HFFc6 (cell line): ENCODE measurements at regions not wholly inside any gene's neighbourhood (a gene's known extent, or its start where the extent isn't known, plus 50 kb on each side); places are given as distances from the start of the nearest gene placed in this dataset.
A peak's percentile ranks its signal among the peaks of the same experiment; 100 is the strongest.

Experiments
- DNase-seq: peaks from one replicate; pipeline ENCODE4 v3.0.0-alpha.2; 2018
- H3K27ac Mint-ChIP-seq: 2 replicates; pipeline ENCODE4 v1.8.0; 2020; ENCODE audit warnings: mild to moderate bottlenecking, mixed read lengths
- H3K27me3 Mint-ChIP-seq: 2 replicates; pipeline ENCODE4 v1.8.0; 2021; ENCODE audit warnings: mild to moderate bottlenecking, moderate library complexity, mixed read lengths; ENCODE audit not compliant: insufficient read depth
- H3K36me3 Mint-ChIP-seq: 2 replicates; pipeline ENCODE4 v1.8.0; 2021; ENCODE audit warnings: low read depth, mixed read lengths
- H3K4me1 Mint-ChIP-seq: 2 replicates; pipeline ENCODE4 v1.8.0; 2020; ENCODE audit warnings: low read depth, mixed read lengths
- H3K4me3 Mint-ChIP-seq: 2 replicates; pipeline ENCODE4 v1.8.0; 2020; ENCODE audit warnings: mild to moderate bottlenecking, moderate library complexity, mixed read lengths
- H3K9me3 Mint-ChIP-seq: 2 replicates; pipeline ENCODE4 v1.8.0; 2020; ENCODE audit warnings: mild to moderate bottlenecking, mixed read lengths
- TF ChIP-seq, protein P1 (sequence below): fragments of 200-600 bp; sonication (generic); IDR thresholded peaks from 2 replicates; pipeline ENCODE4 v1.5.0; 2021; ENCODE audit warnings: antibody characterized with exemption, mild to moderate bottlenecking

DNA sequence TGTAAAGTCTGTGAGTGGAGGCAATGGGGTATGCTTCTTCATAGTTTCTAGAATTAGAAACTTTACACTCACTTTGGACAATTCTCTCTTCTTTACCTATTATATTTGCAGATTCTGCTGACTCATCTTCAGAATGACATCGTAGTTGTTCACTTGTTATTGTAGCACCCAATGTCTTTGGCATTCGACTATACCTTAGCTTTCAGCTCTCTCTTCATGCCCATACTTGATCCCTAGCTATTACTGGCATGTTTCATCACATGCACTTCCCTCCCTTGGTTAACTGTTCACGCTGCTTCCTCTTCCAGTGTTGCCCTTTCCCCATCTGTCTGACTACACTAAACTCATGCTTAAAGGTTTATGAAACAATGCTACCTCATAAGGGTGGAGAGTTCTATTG is 298.1 kb upstream of the TCF21 start:
- Mint-ChIP-seq H3K9me3 (no peaks in the 10 kb centered on the region), H3K4me3 (no peak overlapping the region), H3K36me3 (0 out of 2 replicates have a peak, but pooled peaks cover 4% of the 10 kb centered on the region), H3K27me3 (no peaks in the 10 kb centered on the region), H3K4me1 (peaks cover 76% of the 10 kb centered on the region), H3K27ac (peak overlapping the region; percentile 73)
- TF ChIP-seq, protein P1, sequence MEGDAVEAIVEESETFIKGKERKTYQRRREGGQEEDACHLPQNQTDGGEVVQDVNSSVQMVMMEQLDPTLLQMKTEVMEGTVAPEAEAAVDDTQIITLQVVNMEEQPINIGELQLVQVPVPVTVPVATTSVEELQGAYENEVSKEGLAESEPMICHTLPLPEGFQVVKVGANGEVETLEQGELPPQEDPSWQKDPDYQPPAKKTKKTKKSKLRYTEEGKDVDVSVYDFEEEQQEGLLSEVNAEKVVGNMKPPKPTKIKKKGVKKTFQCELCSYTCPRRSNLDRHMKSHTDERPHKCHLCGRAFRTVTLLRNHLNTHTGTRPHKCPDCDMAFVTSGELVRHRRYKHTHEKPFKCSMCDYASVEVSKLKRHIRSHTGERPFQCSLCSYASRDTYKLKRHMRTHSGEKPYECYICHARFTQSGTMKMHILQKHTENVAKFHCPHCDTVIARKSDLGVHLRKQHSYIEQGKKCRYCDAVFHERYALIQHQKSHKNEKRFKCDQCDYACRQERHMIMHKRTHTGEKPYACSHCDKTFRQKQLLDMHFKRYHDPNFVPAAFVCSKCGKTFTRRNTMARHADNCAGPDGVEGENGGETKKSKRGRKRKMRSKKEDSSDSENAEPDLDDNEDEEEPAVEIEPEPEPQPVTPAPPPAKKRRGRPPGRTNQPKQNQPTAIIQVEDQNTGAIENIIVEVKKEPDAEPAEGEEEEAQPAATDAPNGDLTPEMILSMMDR, result no peak
- peak; percentile 14 for DNase-seq

DNA sequence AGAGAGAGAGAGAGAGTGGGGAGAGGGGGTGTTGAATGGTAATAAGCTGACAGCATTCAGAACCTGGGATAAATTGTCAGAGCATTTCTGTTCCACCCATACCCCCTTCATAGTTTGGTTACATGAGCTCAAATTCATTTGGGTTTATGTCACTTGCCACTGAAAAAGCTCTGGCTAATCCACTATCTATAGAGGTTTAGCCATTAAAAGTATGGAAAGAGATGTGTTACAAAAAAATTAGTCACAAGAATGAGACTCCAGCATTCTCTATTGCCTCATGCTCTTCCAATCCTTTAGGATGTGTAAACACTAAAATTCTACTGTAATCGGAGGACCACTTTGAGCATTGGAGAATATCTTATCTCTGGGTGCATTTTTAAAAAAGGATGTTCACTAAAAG is 297.6 kb upstream of the TCF21 start:
- no peak overlapping the region for H3K4me3 Mint-ChIP-seq
- H3K27me3 Mint-ChIP-seq, result no peaks in the 10 kb centered on the region
- peaks cover 80% of the 10 kb centered on the region for H3K4me1 Mint-ChIP-seq
- H3K36me3 Mint-ChIP-seq, result 0 out of 2 replicates have a peak, but pooled peaks cover 4% of the 10 kb centered on the region
- H3K9me3 Mint-ChIP-seq, result no peaks in the 10 kb centered on the region
- H3K27ac Mint-ChIP-seq, result peak overlapping the region; percentile 73
- TF ChIP-seq, protein P1, result no peak
- DNase-seq, result no peak

DNA sequence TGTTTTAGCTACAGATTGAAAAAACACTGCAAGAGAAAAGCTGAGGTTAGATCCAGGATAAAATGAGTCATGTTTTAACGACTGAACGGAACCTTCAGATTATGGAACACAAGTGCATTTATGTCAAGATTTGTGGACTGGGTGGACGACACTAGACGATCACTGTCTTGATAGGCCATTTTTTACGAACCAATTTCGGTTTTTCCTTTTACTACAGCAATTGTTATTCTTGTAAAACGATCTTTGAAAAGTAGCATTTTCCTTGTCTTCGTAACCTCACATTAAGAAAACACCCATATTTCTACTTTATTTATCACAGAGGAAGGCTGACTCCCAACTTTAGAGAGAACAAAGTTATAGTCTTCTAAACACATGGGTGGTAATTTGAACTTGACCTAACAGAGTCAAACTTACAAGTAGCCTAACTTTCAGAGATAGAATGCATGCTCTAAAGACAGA is 294.2 kb upstream of the TCF21 start:
- Mint-ChIP-seq H3K36me3 (0 out of 2 replicates have a peak, but pooled peaks cover 4% of the 10 kb centered on the region), H3K4me1 (peaks cover 61% of the 10 kb centered on the region), H3K9me3 (no peaks in the 10 kb centered on the region), H3K4me3 (peak overlapping the region; percentile 55; the same call in 1 of the 2 replicates), H3K27ac (peak overlapping the region; percentile 59; the same call in 1 of the 2 replicates), H3K27me3 (no peaks in the 10 kb centered on the region)
- TF ChIP-seq, protein P1, result no peak
- no peak for DNase-seq

DNA sequence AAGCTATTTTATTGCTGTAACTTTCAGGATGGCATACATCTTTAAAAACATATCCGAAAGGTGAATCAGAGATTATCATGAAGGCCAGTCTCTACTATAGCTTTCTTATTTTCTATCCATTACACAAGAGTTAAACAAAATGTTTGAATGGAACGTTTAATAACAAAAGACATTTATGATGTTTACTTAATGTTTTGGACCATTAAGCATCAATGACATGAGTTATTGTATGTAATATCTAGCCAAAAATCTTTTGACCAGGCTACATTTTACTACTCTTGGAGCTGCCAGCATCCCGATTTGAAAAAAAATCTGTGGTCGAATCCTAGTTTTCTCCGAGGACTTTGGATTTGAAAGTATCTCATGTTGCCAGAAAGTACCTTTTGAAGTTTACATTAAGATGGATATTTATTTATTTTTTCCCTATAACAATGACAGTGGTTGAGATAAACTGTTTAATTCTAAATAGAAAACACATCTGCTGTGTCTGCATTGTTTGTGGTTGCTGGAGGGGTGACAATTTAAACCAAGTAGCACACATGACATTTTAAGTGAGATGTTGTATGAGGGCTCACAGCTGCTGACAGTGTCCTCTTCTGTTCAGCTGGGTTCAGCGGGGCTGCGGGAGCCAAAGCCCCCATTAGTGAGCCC is 293.7 kb upstream of the TCF21 start:
- Mint-ChIP-seq H3K4me1 (peaks cover 55% of the 10 kb centered on the region), H3K27me3 (no peaks in the 10 kb centered on the region), H3K36me3 (0 out of 2 replicates have a peak, but pooled peaks cover 4% of the 10 kb centered on the region), H3K27ac (peak overlapping the region; percentile 59; the same call in 1 of the 2 replicates), H3K9me3 (no peaks in the 10 kb centered on the region), H3K4me3 (peak overlapping the region; percentile 55; the same call in 1 of the 2 replicates)
- TF ChIP-seq, protein P1, result no peak
- no peak for DNase-seq

DNA sequence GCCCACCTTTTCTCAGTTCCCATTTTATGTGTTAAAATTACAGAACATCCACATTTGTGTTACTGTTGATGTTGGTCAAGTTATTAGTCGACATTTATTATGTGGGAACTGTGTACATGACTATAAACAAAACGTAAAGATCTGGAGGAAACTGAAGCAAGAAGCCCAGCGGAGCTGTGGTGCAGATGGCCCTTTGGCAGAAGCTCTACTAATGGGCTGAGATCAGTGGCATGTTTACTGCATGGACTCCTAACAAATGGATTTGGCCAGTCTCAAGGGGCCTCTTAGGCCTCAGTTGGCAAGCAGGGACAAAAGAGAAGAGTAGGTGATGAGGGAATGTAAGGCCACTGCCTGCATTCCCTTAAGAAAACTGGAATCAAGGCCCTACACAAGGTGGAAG is 282.1 kb upstream of the TCF21 start:
- H3K36me3 Mint-ChIP-seq, result peaks cover 4% of the 10 kb centered on the region; the same call in 1 of the 2 replicates
- TF ChIP-seq, protein P1, result no peak
- no peak overlapping the region for H3K4me3 Mint-ChIP-seq
- no peak for DNase-seq
- no peak overlapping the region for H3K27ac Mint-ChIP-seq
- H3K9me3 Mint-ChIP-seq, result no peaks in the 10 kb centered on the region
- no peaks in the 10 kb centered on the region for H3K27me3 Mint-ChIP-seq
- no peaks in the 10 kb centered on the region for H3K4me1 Mint-ChIP-seq
